Stromal cell of bone marrow (primary cell): ENCODE measurements at regions not wholly inside any gene's neighbourhood (a gene's known extent, or its start where the extent isn't known, plus 50 kb on each side); places are given as distances from the start of the nearest gene placed in this dataset.
A peak's percentile ranks its signal among the peaks of the same experiment; 100 is the strongest.

Experiments used
- DNase-seq: peaks from one replicate; pipeline ENCODE4 v3.0.0-alpha.2; 2012; ENCODE audit warnings: low read depth

- no peak for DNase-seq
Measured at GRCh38 chr2:43105586-43106558, 120.5 kb downstream of the ZFP36L2 start.

GRCh38 chr2:43104763-43105162 lies 121.6 kb downstream of the ZFP36L2 start:
- DNase-seq = no peak

- DNase-seq = no peak
Measured at GRCh38 chr2:43104106-43104505, 122.3 kb downstream of the ZFP36L2 start.

- DNase-seq = no peak
Measured at GRCh38 chr2:43103093-43103404, 123.4 kb downstream of the ZFP36L2 start.

- no peak for DNase-seq
Measured at GRCh38 chr2:43102366-43103092, 123.9 kb downstream of the ZFP36L2 start.

- no peak for DNase-seq
Measured at GRCh38 chr2:43101751-43102150, 124.7 kb downstream of the ZFP36L2 start.

GRCh38 chr2:43100883-43101662 lies 125.3 kb downstream of the ZFP36L2 start:
- DNase-seq = no peak

GRCh38 chr2:43100362-43100882 lies 126.0 kb downstream of the ZFP36L2 start:
- DNase-seq = no peak

- DNase-seq = no peak
Measured at GRCh38 chr2:43099797-43100196, 126.6 kb downstream of the ZFP36L2 start.

GRCh38 chr2:43098539-43098938 lies 127.9 kb downstream of the ZFP36L2 start:
- DNase-seq = no peak

GRCh38 chr2:43097644-43098408 lies 128.6 kb downstream of the ZFP36L2 start:
- DNase-seq = no peak

GRCh38 chr2:43095533-43096295 lies 130.7 kb downstream of the ZFP36L2 start:
- DNase-seq = no peak

- no peak for DNase-seq
Measured at GRCh38 chr2:43092520-43093179, 133.8 kb downstream of the ZFP36L2 start.

GRCh38 chr2:43090317-43090716 lies 136.1 kb downstream of the ZFP36L2 start:
- no peak for DNase-seq

- no peak for DNase-seq
Measured at GRCh38 chr2:43088143-43089073, 138.0 kb downstream of the ZFP36L2 start.

GRCh38 chr2:43087413-43087812 lies 139.0 kb downstream of the ZFP36L2 start:
- no peak for DNase-seq

- peak; percentile 98 for DNase-seq
Measured at GRCh38 chr2:43086451-43087221, 139.8 kb downstream of the ZFP36L2 start.

- DNase-seq = no peak
Measured at GRCh38 chr2:43085929-43086328, 140.5 kb downstream of the ZFP36L2 start.
